HG03196 (cell line): ENCODE measurements at regions not wholly inside any gene's neighbourhood (a gene's known extent, or its start where the extent isn't known, plus 50 kb on each side); places are given as distances from the start of the nearest gene placed in this dataset.
"Not testable (repeated sequence)": the region's sequence is repeated elsewhere in the genome, so short reads cannot be mapped to it uniquely, and the experiment has no call there.

Experiments used
- ATAC-seq: cut with Tn5 transposase; IDR thresholded peaks from one replicate; pipeline ENCODE4 v1.9.1; 2021; ENCODE audit not compliant: unreplicated experiment

DNA sequence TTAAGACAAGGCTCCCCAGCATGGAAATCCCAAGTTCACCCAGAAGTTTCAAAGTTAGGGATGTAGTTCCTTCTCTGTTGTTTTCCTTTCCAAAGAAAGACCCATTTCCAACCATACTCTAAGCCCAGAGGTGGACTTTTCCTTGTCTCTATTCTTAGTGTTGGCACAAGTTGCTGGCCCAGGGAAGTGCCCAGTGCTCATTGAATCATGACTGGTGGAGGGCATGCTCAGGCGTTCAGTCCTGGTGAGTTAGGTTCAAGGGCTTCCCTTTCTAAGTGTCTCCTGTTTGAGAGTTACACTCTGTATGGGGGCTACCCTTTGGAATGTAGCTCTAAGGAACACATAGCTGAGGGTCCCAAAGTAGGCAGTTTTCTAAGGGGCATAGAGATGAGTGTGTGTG is 389.5 kb downstream of the KCNRG start:
- no peak for ATAC-seq

DNA sequence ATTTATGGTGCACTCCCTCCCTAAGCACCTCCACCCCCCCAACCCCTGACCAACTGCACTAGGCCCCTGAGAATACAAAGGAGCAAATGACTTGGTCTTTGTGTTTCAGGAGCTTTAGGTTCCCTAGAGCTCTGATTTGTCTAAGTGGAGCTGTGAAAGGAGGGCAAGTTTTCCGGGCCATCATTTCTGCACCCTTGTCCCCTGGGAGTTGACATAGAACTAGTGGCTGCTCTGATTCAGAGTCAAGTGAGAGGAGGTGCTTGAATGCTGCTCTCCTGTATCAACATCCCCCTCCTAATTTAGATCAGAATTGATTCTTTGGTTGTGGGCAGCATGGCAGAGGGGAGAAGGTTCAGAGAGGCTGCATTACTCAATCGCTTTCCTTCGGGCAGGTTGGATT is 391.6 kb downstream of the KCNRG start:
- no peak for ATAC-seq

DNA sequence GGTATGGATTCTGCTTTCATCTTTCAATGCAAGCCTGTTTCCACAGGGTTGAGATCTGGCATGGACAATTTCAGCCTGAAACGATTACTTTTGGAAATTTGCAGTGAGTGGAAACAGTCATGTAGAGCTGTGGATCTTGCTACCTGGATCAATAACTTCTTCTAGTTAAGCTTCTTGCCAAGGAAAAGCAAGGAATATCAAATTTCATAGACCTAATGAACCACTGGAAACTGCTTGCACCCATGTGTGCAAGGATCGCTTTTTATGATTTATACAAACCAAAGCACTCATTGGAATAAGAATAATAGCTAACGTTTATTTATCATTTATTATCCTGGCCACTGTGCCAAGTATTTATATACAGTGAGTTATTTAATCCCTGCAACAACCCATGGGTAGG is 392.8 kb downstream of the KCNRG start:
- no peak for ATAC-seq

DNA sequence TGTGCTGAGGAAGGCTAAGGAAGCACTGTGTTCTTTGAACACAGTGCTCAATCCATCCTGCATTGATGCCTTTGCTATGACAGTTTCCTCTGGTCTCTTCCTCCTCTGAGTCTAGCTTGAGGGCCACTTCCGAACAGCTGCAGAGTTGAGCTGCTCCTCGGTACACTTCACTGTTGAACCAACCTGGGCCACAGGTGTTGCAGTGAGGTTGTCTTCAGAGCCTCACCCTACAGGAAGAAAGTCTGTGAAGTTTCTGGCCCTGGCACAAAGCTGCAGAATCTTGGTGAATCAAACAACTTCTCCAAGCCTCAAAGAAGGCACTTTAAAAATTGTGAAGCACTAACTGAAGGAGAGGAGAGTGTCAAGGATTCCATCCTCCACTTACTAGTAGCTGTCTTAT is 394.0 kb downstream of the KCNRG start:
- no peak for ATAC-seq

DNA sequence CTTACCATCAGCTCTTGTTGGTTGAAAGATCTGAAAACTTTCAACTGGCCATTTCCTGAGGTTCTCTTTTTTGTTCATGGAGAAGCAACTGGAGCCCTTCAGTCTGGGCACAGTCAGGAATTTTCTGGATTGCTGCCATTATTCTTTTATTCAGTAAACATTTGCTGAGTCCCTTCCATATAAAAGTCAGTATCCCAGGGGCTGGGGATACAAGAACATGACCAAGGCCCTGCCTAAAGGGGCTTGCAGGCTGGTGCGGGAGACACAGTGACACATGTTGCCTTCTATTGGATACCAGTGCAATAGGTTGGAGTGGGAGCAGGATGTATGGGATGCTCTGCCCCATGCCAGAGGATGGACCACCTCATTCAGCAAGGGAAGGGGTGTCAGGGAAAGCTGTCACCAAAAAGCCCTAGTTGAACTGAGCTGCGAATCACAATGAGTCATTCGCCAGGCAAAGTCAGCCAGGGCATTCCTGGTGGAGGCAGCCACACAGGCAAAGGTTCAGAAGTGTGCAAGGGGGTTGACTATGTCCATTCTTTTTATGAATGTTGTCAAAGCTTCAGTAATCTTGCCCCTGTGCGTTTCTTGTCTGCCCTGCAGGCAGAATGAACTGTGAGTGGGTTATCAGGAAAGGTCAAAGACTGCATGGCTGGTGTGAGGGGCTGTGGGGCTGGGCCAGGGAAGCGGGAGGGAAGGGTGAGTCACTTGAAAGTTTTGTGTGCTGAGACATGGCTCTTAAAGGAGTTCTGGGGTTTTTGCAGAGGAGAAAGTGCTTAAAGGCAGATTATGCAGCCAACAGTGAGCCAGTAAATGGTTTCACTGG is 395.9 kb downstream of the KCNRG start:
- no peak for ATAC-seq

DNA sequence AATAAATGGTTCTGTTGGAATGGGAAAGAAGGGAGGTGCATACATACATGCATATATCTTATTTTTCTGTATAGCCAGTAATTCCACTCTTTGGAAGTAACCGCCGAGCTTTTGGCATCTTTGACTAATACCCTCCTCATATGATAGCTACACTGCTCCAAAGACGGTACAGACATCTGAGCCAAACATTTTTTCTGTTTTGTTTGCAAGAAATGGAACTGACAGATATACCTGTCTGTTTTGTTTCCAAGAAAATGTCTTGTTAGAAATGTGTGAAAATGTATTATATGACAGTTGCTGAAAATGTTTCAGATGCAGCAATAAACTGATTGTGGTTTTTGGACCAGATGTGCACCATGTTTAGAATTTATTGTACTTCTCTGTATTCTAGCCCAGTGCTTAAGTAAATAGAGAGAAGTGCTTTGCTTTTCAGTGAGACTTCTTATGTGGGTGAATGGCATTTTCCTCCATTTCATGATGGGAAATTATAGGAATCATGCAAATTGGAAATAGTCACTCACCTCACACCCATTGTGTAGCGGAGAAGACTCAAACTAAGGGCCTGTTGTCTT is 396.9 kb downstream of the KCNRG start:
- no peak for ATAC-seq

DNA sequence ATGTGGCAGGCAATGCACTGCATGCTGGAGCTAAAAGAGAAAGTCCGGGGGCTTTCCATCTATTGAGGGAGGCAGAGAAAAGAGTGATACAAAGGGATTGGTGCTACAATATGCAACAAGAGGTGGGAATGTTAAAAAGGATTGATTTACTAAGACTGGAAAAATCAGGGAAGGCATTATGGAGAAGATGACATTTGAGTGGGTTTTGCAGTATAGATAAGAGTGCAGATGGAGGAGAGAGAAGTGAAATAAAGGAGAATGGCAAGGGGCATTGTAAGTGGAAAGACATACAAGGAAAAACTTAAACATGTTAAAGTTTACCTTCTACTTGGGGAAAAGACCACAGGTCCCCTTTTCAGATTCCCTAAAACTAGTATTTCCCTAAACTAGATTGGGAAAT is 399.4 kb downstream of the KCNRG start:
- no peak for ATAC-seq

DNA sequence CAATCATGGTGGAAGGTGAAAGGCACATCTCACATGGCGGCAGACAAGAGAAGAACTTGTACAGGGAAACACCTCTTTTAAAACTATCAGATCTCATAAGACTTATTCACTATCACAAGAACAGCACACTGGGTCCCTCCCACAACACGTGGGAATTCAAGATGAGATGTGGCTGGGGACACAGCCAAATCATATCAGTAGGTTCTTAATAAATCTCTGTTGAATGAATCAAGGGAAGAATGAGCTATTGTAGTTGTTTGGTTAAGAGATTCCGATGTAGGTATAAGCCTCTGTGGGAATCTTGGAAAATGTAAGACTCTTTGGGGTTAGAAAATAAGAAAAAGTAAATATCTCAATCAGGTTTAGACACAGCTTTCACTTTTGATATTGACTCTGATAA is 400.2 kb downstream of the KCNRG start:
- ATAC-seq, result no peak

DNA sequence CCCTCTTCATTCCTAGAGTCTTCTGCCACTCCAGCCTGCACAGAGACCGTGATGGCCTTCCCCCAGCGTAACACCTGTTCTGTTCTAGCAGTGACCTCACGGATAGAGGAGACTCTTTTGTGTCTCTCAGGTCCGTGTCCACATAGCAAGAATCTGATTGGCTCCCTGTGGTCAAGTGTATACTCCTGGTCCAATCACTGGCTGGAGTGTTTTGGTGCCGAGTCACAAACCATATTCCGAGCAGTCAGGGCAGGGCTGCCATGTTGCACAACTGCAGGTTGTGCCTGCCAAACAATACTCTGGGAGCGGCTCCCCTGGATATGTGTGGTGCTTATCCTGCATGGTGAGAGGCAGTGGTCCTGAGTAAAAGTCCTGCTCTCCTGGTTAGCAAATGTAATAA is 402.4 kb downstream of the KCNRG start:
- ATAC-seq, result no peak

DNA sequence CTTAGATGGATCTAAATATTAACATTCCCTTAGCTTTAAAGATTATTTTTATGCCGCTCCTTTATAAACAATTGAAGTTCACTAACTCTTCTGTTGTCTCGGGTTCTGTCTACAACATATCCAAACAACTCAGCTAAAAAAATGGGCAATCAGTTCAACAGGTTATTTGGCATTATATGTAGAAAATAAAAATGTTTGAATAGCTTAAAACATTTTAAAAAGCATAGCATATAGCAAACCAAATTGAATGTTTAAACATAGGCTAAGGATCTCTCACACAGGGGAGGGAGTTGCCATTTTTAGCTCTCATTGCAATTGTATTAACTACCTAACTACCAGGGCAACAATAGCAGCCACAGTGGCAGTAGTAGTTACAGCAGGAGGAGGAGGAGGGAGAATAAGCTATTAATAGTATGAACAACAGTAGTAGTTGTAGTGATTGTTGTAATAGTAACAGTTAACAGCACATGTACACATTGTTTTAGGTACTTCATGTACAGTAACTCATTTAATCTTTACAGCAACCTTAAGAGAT is 404.2 kb downstream of the KCNRG start:
- no peak for ATAC-seq

DNA sequence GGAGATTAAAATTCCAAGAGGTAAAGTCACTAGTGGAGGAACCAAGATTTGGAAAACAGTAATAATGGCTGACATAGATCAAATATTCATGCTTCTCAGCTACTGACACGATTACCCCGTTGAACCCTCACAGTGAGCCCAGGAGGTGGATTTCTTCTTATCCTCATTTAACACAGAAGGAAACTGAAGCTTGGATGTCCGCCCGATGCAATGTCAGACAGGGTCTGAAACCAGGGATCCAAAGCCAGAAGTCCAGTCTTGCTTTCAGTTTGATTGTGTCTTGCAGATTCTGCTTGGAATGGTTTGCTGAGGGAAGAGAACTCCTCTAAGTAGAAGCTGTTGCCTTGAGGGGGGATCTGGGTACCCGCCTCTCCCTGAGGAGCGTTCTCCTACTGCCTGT is 404.7 kb downstream of the KCNRG start:
- ATAC-seq, result no peak

DNA sequence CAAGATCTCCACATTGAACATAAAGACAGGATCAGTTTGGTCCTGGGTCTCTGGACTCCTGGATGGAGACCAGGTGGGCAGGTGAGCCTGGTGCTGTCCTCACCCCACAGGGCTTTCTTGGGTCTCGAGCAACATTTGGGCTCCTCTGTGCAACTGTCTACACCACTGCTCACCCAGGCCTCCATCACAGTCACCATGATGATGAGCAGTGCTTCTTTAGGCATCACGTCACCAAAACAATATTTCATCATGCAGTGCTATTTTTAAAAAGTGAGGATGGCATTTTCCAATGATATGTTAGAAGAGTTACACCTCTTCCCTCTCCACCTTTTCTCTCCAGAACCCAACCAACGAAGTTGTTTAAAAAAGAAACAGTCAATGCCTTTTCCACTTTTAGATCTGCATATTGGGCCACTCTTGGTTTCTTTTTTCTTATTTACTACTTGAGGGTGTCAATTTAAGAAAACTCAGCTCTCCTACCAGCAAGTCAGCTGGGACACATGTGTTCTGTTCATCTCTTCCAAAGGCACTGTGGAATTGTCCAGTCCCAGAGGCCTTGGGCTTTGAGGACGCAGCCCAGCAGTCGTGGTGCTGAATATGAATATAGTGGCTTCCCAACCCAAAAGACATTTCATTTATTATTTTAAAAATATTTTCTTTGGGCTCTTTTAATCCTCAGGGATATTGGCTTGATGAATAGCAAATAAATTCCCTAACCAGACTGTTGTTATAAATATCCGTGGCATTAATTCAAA is 405.7 kb downstream of the KCNRG start:
- ATAC-seq, result no peak

DNA sequence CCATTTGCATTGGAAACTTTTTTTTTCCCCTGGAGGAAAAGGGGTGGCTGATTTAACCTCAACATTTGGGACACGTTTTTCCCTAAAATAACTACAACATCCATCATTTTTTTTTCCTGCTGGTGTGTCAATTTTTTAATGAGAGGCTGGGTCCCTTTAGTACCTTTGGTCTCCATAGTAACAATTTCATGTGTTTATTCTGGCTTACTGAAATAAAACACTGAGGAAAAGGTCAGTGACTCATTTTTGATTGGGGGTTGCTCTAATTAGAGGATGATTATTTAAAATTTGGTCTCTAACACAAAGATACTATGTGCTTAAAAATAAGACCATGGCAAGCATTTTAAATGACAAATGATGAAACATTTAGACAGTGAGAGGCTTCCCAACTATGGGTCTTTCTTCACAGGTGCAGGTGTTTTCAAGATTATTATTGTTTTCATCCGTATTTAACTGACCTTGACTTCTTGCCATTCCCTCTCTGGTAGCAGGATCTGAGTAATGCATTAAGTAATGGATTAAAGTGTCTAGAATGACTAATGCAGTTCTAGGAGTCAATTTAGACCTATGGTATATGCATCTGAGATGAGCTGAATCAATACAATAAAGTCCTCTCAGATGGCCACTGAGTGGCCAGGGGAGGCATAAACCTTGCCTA is 406.4 kb downstream of the KCNRG start:
- ATAC-seq, result no peak

DNA sequence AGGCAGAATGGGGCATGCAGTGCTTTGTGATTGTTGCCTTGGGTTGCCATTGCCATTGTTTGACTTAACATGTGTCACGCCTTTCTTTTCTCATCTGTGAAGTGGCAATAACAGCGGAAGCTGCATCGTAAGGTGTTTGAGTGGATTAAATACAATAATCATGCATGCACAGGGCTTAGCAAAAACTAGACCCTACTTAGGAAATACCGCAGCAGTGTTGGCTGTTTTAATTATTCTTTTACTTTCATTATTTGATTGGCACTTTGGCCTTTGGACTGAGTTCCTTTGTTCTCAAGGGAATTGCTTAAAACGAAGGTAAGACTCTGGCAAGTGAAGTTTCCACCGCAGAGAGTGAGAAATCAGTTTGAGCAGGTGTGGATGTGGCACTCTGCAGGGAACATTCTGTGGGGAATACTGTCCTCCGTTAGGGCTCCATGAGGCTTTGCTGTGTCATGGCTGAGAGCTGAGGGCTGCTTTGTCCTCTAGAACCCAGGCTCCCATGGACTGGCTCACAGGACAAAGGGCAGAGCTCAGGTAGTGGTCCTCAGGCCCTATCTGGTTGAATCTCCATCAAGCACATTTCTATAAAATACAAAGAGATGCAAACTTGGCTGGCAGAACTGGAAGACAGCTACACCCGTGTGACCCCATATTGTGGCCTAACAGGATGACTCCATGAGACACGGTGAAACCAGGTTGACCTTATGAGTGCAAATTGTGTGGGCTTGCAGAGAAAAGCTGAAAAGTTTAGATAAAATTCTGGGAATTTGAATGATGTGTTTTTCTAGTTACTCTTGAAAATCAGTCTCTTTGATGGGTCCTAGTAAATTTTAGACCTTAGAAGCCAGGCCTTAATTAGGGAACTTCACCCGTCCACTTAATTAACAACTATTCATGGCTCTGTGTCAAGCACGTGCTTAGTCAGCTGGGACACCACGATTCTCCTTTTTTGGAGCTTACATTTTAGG is 407.2 kb downstream of the KCNRG start:
- no peak for ATAC-seq

DNA sequence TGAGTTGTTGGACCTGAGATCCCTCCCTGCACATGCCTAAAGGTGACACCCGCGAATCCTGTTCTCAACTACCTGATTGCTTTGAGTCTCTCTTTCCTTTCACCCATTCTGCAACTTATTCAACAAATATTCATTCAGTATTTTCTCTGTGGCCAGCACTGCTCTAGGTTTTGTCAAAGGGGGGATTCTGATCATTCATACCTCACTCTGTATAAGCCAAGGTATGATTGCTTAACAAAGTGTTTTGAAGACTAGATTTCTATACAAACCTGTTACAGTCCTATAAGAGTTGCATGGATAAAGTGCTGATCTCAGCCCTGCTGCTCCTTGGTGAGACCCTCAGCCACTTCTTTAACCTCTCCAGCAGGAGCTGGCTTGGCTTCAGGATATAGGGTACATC is 409.7 kb downstream of the KCNRG start:
- no peak for ATAC-seq

DNA sequence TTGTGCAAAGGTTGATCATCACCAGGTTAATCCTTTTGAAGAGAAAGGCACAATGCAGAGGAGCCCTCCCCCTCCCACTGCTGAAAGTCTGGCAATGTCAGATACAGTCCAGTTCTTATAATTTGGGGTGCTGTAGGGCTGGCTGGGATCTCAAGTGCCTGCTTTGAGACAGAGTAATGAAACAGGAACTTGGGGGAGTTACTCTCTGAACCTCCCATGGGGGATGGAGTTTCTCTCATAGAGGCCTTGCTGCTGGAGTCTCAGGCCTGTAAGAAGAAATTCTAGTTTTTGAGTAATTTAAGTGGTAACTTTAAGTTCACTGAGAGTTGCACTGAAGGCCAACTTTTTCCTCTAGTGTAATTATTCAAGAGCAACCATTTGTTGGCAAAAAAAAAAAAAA is 410.5 kb downstream of the KCNRG start:
- no peak for ATAC-seq

DNA sequence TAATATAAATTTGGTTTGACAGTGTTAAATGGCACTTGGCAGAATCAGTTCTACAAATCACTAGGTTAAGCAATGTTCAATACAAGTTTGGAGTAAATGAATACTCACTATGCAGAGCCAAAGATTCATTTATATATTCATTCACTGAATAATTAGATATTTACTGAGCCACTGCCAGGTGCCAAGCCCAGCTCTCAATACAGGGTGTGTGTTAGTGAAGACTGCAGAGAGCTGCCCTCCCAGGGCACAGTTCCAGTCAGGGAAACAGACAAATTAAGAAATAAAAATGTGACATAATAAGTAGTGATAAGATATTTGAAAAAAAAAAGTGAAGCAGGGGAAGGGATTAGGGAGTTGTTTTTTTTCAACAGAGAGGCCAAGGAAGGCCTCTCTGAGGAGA is 411.7 kb downstream of the KCNRG start:
- ATAC-seq, result no peak

DNA sequence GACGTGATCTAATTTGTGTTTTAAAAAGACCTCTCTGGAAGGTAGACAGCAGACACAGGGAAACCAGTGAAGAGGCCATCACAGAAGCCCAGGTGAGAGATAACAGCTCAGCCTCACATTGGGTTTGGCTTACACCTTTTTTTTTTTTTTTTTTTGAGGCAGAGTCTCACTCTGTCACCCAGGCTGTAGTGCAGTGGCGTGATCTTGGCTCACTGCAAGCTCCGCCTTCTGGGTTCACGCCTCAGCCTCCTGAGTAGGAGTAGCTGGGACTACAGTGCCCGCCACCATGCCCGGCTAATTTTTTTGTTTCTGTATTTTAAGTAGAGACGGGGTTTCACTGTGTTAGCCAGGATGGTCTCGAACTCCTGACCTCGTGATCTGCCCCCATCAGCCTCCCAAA is 412.3 kb downstream of the KCNRG start:
- not testable (repeated sequence) for ATAC-seq

DNA sequence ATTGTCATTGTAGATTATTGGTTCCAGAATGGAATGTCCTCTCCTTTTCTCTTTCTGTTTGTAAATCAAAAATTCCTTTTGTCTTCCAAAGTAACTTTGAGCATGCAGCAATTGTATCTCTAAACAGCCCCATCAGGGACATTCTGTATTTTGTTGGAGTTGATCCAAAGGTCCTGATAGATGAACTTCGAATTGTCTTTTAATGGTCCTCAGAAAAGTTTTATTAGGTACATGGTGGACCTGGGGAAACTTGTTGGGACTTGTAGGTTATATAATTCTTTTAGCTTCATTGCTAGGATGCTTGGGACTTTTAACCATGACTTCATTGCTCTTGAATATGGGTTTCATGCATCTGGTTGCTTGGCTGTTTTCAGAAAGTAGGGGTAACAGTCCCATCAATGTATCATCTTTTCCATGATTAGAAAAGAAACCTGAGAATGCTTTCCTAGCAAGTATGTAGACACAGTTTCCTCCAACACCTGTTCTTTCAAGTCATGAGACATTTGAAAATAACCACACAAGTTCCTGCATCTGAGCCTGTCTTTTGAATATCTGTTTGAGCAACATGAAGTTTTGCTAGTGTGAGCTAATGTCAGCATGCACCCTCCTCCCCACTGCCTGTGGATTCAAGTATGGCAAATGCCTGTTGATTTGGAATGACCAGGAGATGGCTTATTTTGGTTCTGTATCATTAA is 413.1 kb downstream of the KCNRG start:
- no peak for ATAC-seq

DNA sequence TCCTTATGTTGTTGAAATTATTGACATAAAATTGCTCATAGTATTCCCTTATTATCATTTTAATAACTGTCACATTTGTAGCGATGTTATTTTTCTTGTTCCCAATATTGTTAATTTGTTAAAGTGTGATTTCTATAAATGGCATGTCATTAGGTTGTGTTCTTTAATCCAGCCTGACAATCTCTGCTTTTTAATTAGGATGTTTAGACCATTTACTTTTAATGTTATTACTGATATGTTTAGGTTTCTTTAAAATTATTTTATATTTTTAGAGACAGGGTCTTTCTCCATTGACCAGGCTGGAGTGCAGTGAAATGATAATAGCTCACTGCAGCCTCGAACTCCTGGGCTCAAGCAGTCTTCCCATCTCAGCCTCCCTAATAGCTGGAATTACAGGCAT is 408.5 kb downstream of the DLEU7 start:
- no peak for ATAC-seq
